ENCODE measurements at regions not wholly inside any gene's neighbourhood (a gene's known extent, or its start where the extent isn't known, plus 50 kb on each side); places are given as distances from the start of the nearest gene placed in this dataset.

DNA sequence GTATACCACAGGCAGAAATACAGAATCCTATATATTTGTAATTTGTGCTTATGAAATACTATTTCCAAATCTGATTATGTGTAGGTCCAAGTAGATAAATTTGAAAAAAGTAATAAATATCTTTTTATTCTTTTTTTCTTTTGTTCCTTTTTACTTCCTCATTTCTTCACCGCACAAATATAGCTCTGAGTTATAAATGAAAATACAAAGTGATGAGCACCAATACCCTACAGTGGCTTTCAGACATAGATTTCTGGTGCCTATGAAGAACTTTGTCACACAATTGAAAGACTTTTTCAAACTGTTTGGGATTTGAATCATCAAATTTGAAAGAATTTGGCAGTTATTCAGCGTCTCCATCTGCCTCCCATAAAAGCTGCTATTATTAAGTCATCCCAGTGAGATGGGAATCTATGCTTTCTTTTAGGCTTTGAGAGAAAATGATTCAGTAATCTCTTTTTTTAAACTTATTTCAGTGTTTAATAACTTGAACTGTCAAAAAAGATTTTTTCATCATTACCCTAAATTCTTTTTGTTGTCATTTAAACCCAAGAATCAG lies 363.6 kb upstream of the GOLIM4 start:
- DNase-seq: no peak

DNA sequence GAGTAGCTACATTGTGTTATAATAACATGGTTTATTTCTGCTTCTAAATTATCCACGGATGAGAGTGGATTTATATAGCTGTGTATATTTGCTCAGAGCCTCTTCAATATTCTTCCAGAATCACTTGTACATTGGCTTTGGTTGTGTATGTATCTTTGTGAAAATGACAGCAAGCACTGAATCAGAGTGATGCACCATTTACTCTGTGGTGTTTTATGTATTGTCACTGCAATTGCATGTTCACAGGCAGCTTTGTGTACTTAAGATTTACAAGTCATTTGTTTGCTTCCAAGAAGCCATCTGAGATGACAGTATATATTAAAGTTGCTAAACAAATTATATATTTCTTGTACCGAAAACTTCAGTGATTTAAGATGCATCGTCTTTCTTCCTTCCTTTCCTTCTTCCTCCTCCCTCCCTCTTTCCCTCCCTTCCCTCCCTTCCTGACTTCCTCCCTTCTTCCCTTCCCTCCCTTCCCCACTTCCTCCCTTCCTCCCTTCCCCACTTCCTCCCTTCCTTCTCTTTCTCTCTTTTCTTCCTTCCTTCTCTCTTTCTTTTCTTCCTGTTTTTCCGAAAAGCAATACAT lies 362.3 kb upstream of the GOLIM4 start:
- DNase-seq: no peak

DNA sequence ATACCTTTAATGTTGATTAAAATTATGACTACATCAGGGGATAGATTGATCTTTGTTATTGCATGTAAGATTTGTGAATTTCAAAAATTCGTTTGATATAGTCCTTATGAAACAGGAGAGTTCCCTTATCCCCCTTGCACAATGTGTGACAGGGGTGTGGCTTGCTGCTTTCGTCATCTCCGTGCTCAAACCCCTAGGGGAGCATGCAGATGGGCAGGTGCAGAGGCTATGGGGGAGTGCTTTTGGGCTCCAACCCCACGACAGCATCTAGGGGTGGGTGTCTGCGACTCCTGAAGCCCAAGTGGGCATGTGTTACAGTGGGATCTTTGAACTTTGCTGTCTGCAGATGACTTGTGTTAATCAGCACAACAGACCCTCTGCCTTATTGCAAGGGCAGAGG lies 360.1 kb upstream of the GOLIM4 start:
- no peak for DNase-seq

DNA sequence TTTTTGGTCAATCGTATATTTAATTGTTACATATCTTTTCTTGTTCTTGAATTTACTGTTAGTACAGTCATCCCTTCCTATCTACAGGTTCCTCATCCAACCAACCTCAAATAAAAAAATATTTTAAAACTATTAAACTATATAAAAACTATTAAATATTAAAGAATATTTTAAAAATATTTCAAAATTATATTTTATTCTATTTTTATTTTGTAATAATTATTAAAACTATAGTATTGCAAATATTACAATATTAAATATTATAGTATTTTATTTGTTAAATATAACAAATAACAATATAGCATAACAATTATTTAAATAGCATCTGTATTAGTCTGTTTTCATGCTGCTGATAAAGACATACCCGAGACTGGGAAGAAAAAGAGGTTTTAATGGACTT lies 357.9 kb upstream of the GOLIM4 start:
- DNase-seq: no peak

DNA sequence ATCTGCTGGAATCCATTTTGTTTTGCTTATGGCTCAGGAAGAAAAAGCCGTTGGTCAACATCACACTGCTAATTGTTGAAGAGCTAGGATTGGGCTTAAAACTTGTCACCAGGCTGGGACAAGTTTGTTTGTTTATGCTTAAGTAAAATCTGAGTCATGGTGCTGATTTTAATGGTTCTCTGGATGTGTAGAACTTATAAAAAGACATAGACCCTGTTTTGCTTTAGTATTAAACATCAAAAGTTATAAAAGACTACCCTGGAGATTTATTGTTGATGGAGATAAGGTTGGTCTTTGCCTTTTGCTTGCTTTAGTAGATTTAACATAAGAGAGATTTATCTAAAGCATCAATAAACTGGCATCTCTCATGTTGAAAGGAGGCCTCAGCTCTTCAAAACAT lies 348.2 kb upstream of the GOLIM4 start:
- no peak for DNase-seq

DNA sequence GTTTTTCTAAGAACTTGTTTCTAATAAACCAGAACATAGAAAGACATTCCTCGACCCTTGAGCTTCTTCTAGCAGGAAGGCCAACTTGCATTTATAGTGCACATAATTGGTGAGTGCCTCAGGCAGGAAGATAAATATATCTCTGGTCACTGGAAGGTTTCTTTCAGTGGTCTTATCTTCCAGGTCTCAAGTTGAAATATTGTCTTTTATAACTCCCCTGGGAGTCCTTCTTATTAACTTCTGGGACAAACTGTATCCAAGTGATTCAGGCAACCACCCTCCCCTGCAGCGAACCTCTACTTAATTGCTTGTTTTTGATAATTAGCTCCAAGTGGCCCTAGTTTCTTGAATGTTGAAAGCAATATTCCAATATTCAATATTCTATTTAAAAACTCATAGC lies 346.8 kb upstream of the GOLIM4 start:
- DNase-seq: no peak

DNA sequence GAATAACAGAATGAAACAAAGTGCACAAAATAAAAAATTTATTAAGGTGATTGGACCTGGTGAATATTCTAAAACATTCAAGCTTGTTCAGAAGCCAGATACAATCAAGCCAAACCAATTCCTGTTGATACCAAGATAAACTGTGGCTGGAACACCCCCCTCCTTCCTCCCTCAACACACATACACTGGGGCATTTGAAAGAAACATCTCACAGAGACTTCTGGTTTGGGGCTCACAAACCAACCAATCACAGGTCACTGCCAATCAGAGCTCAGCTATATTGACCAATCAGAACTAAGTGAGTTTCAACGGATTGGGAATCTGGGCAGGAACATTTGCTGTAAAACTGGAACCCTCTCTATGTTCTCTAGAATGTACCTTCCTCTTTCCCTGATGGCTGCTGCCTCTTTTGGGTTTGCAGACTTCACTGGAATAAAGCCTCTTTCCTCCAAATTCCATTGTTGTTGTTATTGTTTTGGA lies 340.6 kb upstream of the GOLIM4 start:
- DNase-seq: no peak

DNA sequence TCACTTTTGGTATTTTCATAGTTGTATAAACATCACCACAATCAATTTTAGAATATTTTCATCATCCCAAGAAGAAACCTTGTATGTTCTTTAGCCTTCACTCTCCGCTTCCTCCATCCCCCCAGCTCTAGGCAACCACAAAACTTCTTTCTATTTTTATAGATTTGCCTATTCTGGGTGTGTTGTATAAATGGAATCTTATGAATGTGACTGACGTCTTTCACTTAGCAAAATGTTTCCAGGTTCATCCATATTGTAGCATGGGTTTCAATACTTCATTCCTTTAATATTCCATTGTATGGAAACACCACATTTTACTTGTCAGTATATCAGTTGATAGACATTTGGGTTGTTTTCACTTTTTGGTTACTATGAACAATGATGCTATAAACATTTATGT lies 335.8 kb upstream of the GOLIM4 start:
- no peak for DNase-seq

DNA sequence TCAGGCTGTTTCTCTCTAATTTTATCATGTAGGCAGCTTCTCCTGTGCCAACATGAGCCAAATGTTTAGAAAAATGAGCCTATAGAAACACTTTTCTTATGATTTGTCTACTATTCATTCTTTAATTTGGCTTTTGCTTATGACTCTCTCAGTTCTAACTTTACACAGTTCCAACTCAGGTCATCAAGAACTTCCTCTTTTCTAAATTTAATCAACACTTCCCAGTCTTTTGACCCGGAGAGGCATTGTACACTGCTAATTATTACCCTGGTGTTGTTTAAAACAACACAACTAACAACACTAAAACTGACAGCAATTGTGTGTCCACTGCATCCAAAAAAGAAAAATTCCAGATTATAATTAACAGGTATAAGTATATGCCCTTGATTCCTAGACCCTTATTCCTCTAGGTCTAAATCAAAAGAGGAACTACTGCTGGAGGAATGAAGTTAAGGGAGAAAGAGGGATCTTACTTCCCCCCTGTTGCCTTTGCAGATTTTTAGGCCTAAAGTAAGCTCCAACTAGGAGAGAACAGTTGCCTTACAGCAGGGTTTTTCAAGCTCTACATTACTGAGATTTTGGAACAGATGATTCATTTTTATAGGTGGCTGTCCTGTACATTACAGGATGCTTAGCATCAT lies 332.2 kb upstream of the GOLIM4 start:
- DNase-seq: no peak

DNA sequence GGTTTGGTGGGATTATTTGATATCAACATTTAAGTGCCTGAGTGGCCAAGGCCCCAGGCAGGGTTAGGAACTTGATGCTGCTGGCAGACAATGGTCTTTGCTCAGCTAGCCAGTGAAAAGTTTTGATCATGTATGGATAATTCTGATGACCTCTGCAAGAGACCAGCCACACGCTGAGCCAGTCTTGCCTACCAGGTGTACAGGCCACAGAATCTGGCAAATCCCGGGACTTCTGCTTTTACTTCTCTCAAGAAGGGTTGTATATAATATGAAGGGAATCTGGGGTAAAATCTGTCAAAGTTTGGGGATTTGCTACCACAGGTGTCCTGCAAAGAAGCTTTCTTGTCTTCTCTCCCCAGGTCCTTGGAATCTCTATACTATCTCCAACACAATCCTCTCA lies 331.4 kb upstream of the GOLIM4 start:
- DNase-seq: no peak

DNA sequence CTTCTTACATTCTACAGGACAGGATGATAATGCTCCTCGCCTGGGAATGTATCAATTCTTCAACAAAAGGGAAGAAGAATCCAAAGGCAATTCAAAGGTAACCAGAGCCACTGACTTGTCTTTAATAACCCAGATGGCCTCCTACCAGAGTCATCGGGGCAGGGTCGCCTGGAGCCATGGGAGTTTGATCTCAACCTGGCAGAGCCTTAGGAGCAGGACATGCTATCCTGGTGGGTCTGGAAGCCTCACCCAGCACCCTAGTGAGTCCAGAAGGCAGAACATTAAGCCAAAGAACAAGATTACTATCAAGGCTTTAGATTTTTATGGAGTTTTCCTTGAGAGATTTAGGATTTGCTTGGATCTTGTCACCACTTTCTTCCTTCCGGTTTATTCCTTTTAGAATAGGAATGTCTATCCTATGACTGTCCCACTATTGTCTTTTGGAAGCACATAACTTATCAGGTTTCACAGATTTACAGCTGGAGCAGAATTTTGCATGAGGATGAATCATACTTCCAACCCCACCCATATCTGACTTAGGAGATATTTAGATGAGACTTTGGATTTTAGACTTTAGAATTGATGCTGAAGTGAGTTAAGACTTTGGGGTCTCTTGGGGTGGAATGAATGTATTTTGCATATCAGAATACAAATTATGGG lies 330.3 kb upstream of the GOLIM4 start:
- DNase-seq: no peak

DNA sequence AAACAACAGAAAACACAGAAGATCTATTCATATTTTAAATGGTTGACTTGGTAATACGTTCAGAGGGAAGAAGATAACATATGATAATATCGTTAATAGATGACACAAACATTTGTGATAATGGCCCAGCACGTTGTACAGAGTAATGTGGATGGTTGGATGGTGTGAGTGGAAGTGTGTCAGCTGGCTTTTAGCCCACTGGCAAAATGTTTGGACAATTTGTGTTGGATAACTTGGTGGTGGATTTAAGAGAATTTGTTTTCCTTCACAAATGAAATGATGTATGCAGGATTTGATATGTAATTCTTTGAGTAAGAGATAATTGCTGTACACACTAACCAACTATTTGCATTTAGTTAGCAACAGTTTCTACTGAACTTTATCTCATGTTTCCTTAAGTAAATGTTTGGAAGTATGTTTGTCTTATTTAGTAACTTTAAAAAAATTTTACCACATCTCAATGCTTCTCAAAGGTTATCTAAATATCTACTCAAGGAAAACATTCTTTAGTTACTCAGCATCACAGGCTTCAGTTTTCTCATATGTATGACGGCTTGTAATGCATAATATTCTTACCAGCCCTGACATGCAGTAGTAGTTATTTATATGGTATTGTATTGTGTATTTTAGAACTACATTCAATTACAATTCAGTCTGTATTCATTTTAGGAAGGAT lies 328.5 kb upstream of the GOLIM4 start:
- DNase-seq: no peak

DNA sequence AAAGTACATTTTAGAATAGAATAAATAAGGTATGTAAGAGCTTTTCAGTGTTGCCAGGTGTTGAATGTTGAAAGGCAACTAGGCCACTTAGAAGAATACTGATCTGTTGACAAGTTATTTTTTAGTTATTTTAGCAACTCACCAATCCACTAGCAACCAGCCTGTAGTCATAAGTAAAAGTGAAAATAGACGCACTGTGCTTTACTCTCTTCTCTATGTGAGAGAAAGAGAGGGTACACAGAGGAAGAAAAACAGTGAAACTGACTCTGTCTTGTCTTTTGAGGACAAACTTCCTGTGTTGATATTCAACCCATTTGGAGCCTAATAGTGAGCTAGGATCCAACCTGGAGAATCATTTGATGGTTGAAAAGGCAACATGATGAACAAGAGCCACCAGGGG lies 327.1 kb upstream of the GOLIM4 start:
- no peak for DNase-seq

DNA sequence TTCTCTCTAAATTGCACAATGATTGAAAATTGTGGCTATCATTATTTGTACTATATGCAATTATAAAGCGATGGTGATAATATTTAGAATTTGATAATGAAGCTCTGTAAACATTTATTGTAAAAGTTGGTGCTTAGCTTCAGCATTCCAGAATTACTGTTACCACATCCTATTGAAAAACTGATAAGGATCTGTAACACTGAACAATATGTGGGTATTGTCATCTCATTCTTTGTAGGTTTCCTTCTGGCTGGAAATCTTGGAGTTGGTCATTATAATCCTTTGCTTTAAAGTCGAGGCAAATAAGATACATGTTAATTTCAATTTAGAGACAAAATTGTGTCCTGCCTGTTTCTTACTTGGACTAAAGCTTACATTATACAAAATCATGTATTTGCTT lies 323.4 kb upstream of the GOLIM4 start:
- no peak for DNase-seq

DNA sequence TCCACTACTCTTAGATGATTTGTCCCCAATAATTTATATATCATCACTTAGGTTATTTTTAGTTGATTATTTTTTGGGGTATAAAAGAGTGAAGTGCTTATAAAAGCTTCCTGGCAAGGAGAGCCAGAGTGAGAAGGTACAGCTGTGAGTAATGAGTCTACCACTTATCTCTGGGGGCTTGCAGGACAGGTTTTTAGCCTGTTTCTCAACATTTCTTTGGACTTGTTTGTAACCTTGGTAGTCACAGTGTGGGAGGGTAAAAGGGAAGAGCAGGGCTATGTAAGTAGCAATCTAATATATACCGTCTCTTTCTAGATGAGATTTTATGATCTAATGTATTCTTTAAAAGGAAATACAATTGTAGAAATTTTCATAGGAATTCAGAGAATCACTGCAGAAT lies 321.3 kb upstream of the GOLIM4 start:
- no peak for DNase-seq

DNA sequence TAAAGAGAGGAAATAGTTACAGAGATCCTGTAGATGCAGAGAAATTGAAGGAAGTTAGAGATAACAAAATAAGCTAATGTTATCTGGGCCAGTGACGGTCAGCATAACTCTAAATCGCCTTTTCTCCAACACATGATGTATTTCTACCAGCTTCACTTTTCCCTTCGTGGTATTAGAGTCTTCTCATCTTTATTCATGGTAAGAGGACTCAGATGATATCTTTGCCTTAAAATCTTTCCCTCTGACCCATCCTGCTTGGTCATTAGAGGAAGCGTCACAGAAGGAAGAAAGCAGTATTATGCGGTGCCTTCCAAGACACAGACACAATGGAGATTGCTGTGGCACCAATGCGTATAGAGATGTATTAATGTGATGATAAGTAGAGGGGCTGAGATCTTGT lies 320.7 kb upstream of the GOLIM4 start:
- DNase-seq: no peak

DNA sequence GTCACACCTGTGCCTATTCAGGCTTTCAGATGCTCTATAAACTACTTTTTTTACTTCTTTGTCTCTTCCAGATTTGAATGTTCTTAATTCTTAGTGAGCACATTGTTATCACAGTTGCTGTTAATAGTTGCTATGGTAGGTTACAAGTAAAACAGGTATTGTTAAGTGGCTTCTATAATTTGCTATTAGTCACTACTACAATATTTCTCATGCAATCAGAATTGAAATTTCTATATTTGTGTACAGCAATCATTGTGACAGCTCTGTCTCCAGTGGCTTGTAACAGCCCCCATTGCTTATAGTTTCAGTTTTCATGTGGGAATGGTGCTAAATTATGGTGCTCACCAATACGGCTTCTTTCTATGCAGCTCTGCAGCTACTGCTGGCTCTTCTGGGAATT lies 318.4 kb upstream of the GOLIM4 start:
- DNase-seq: no peak

DNA sequence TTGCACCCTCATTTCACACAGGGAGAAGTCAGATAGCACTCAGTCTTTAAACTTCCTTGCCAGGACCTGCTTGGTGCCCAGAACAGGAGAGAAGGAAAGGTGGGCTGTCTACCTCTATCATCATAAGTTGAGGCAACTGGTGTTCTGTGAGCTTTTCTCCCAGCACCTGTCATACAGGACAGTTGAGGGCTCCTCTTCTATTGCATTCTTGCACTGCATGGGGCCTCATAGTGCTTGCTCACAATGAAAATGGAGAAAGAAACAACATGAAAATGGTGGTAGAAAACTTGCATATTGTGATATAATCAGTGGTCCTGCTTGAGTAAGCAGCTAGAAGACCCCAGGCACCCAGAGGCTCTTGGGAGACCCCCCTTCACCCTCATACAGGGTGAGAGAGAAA lies 311.7 kb upstream of the GOLIM4 start:
- no peak for DNase-seq

DNA sequence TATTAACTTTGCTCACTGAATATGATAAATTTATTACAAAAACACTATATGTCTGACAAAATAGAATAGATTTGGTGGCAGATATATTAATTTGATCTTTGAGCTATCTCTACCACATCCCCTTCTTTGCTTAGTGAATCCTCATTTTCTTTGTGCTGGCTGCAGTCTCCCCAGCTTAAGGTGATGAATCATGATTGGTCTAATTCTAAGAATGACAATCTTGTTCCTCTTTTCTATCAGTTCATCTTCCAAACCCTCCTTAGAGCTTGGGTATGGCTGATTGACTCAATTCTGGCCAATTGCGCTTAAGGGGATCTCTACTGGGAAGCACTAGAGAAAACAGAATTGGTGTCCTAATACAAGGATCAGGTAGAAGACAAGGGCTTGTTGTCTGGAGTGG lies 309.6 kb upstream of the GOLIM4 start:
- no peak for DNase-seq

DNA sequence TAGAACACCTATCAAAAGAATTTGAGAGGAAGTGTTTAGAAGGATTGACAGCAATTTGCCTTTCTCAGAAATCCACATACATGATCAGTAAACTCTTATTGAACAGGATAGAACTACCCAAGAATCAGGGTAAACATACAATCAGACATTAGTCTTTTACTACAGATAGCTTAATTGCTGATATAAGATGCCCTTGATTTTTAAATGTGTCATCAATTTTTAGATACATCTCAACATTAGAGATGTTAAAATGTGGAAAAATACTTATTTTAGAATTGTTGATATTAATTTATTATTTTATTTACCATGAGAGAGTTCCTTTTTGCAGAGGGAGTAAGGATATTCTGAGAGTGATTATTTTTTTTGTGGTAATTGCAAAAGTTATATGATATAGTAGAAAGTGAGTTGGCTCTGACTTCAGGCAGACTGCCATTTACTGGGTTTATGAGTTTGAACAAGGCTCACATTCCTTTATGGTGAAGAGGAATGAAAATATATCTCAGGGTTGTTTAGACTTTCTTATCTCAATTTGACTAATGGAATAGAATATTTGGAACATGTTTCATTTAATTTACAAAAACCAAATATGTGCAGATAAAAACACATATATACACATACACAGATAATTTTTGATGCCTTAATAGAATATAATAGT lies 302.8 kb upstream of the GOLIM4 start:
- DNase-seq: no peak

DNA sequence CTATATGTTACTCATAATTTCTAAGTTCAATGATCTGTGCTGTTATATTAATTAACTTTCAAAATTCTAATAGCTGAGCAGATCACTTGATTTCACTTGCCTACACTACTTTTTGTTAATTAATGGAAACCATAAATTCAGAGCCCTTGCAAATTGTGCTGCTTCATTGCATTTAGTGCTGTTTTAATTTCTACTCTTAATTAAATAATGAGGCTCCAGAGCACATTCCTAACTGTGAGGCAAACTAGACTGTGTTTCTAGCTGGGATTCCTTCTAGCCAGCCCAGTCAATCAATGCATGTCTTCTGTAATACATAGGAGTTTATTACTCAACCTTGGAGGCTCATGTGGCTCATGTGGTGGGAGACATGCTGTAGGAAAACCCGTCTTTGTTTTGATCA lies 301.1 kb upstream of the GOLIM4 start:
- DNase-seq: no peak

DNA sequence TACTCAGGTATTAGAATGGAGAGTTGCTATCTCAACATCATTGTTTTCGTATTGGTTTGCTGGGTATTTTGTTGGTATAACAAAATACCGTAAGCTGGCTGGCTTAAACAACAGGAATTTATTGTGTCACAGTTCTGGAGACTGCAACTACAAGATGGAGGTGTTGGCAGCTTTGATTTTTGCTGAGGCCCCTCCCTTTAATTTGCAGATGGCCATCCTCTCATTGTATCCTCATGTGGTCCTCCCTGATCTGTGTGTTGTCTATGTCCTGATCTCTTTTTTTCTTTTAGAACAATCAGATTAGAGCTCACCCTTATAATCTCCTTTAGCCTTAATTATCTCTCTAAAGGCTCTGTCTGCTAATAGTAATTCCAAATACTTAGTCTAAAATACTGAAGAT lies 299.8 kb upstream of the GOLIM4 start:
- no peak for DNase-seq
